HG03469 (cell line): ENCODE measurements at regions not wholly inside any gene's neighbourhood (a gene's known extent, or its start where the extent isn't known, plus 50 kb on each side); places are given as distances from the start of the nearest gene placed in this dataset.
"Not testable (repeated sequence)": the region's sequence is repeated elsewhere in the genome, so short reads cannot be mapped to it uniquely, and the experiment has no call there.

Source experiments
- ATAC-seq: cut with Tn5 transposase; IDR thresholded peaks from one replicate; pipeline ENCODE4 v1.9.1; 2021; ENCODE audit warnings: mild to moderate bottlenecking, moderate library complexity, moderate number of reproducible peaks; ENCODE audit not compliant: unreplicated experiment

- no peak for ATAC-seq
Observed at GRCh38 chr13:70817576-70817975, 709.3 kb upstream of the KLHL1 start.

GRCh38 chr13:70816853-70817252, 708.6 kb upstream of the KLHL1 start:
- ATAC-seq: no peak

GRCh38 chr13:70814684-70815083, 706.4 kb upstream of the KLHL1 start:
- no peak for ATAC-seq

- no peak for ATAC-seq
Observed at GRCh38 chr13:70812481-70812880, 704.2 kb upstream of the KLHL1 start.

- ATAC-seq: no peak
Observed at GRCh38 chr13:70809588-70809987, 701.3 kb upstream of the KLHL1 start.

GRCh38 chr13:70798385-70798784, 690.1 kb upstream of the KLHL1 start:
- ATAC-seq: no peak

GRCh38 chr13:70795484-70795883, 687.2 kb upstream of the KLHL1 start:
- no peak for ATAC-seq

- ATAC-seq: no peak
Observed at GRCh38 chr13:70792121-70792520, 683.9 kb upstream of the KLHL1 start.

GRCh38 chr13:70789751-70790150, 681.5 kb upstream of the KLHL1 start:
- ATAC-seq: no peak

GRCh38 chr13:70788074-70788473, 679.8 kb upstream of the KLHL1 start:
- ATAC-seq: no peak

- ATAC-seq: no peak
Observed at GRCh38 chr13:70784207-70784989, 676.1 kb upstream of the KLHL1 start.

- no peak for ATAC-seq
Observed at GRCh38 chr13:70769817-70770216, 661.6 kb upstream of the KLHL1 start.

- no peak for ATAC-seq
Observed at GRCh38 chr13:70758932-70759331, 650.7 kb upstream of the KLHL1 start.

GRCh38 chr13:70756088-70756487, 647.8 kb upstream of the KLHL1 start:
- ATAC-seq: no peak

- ATAC-seq: no peak
Observed at GRCh38 chr13:70755456-70755855, 647.2 kb upstream of the KLHL1 start.

GRCh38 chr13:70747262-70747661, 639.0 kb upstream of the KLHL1 start:
- ATAC-seq: no peak

- ATAC-seq: not testable (repeated sequence)
Observed at GRCh38 chr13:70746469-70746868, 638.2 kb upstream of the KLHL1 start.

GRCh38 chr13:70736622-70737317, 628.5 kb upstream of the KLHL1 start:
- ATAC-seq: no peak

GRCh38 chr13:70732611-70733010, 624.4 kb upstream of the KLHL1 start:
- no peak for ATAC-seq

GRCh38 chr13:70729369-70729768, 621.1 kb upstream of the KLHL1 start:
- ATAC-seq: no peak

- no peak for ATAC-seq
Observed at GRCh38 chr13:70723732-70724131, 615.5 kb upstream of the KLHL1 start.

- no peak for ATAC-seq
Observed at GRCh38 chr13:70720386-70720785, 612.1 kb upstream of the KLHL1 start.
